DOHH2 (cell line): ENCODE measurements at regions not wholly inside any gene's neighbourhood (a gene's known extent, or its start where the extent isn't known, plus 50 kb on each side); places are given as distances from the start of the nearest gene placed in this dataset.

Experiments
- EZH2phosphoT487 ChIP-seq: fragments of 200-600 bp; sonication (generic); IDR thresholded peaks from 2 replicates; pipeline ENCODE4 v1.6.1; 2017; ENCODE audit warnings: borderline replicate concordance, mild to moderate bottlenecking, antibody characterized with exemption, low read length, moderate library complexity, mixed read lengths
- TF ChIP-seq, protein P1 (sequence below): fragments of 200-600 bp; sonication (generic); IDR thresholded peaks from one replicate; pipeline ENCODE4 v1.5.1; 2014; ENCODE audit warnings: antibody characterized with exemption, mild to moderate bottlenecking, low read depth, low read length; ENCODE audit not compliant: poor library complexity, severe bottlenecking

DNA sequence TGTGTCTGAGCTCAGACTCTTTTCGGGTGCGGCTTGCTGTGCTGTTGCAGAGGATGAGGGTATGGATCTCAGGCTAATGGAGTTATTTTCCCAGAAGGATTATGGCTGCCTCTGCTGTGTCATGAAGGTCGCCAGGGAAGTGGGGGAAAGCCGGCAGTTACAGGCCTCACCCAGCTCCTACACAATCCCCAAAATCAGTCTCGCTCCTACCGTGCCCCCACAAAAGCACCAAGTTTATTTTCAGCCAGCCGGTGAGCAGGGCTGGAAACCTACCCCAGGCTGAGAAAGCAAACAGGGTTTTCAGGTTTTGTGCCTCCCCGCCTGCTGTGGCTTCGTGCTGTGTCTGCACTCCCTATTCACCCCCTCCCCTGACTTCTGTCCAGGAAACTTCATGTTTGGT is 113.3 kb downstream of the SLC24A2 start:
- TF ChIP-seq, protein P1, sequence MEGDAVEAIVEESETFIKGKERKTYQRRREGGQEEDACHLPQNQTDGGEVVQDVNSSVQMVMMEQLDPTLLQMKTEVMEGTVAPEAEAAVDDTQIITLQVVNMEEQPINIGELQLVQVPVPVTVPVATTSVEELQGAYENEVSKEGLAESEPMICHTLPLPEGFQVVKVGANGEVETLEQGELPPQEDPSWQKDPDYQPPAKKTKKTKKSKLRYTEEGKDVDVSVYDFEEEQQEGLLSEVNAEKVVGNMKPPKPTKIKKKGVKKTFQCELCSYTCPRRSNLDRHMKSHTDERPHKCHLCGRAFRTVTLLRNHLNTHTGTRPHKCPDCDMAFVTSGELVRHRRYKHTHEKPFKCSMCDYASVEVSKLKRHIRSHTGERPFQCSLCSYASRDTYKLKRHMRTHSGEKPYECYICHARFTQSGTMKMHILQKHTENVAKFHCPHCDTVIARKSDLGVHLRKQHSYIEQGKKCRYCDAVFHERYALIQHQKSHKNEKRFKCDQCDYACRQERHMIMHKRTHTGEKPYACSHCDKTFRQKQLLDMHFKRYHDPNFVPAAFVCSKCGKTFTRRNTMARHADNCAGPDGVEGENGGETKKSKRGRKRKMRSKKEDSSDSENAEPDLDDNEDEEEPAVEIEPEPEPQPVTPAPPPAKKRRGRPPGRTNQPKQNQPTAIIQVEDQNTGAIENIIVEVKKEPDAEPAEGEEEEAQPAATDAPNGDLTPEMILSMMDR, result no peak
- no peak for TF ChIP-seq EZH2phosphoT487
